Vagina (tissue), 2 donors: ENCODE measurements at regions not wholly inside any gene's neighbourhood (a gene's known extent, or its start where the extent isn't known, plus 50 kb on each side); places are given as distances from the start of the nearest gene placed in this dataset.

Experiments
- CTCF ChIP-seq, 3 experiments: fragments of 450-650 bp in 2 of 3; fragments of 200-600 bp in 1 of 3; sonication (generic) in 1 of 3; IDR thresholded peaks; one replicate each; pipeline ENCODE4 v1.5.1; 2017 to 2019; ENCODE audit warnings: antibody characterized with exemption in 3 of 3, mild to moderate bottlenecking in 2 of 3, moderate library complexity in 2 of 3
- POLR2A ChIP-seq, 2 donors: fragments of 450-650 bp; IDR thresholded peaks; one replicate each; pipeline ENCODE4 v1.6.1; 2017; ENCODE audit warnings: antibody characterized with exemption in 2 of 2, mild to moderate bottlenecking in 2 of 2, moderate library complexity in 2 of 2
- POLR2AphosphoS5 ChIP-seq, 2 donors: sonication (generic); formaldehyde crosslinking; IDR thresholded peaks; one replicate each; pipeline ENCODE4 v1.9.0; 2017; ENCODE audit warnings: antibody characterized with exemption in 2 of 2, mild to moderate bottlenecking in 2 of 2, low read depth in 1 of 2; ENCODE audit not compliant: insufficient read depth in 1 of 2

- no peak for TF ChIP-seq CTCF (IDR thresholded peaks at IDR 0.05)
- TF ChIP-seq POLR2A (IDR thresholded peaks at IDR 0.05), result no peak
- no peak for TF ChIP-seq POLR2AphosphoS5 (IDR thresholded peaks at IDR 0.05; ENCODE audit: insufficient read depth in 1 of 2, low read depth in 1 of 2)
Measured at GRCh38 chr13:65240773-65241172, 1989.4 kb downstream of the PCDH9 start.
